ENCODE measurements at regions not wholly inside any gene's neighbourhood (a gene's known extent, or its start where the extent isn't known, plus 50 kb on each side); places are given as distances from the start of the nearest gene placed in this dataset.

DNA sequence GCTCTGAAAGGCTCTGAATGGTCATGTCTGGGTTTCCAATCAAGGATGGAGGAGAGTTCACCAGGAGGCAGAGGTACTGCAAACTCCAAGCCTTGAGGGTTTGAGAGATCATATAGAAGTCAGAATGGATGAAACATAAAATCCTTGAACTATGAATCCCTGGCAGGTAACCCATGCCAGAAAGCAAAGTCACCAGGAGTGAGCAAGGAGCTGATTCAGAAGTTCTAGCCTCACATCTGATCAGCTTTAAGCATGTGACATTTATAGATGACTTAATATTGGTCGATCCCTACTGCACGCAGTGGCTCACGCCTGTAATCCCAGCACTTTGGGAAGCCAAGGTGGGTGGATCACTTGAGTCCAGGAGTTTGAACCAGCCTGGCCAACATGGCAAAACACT lies 126.1 kb upstream of the MED13L start:
- TF ChIP-seq, protein P1, sequence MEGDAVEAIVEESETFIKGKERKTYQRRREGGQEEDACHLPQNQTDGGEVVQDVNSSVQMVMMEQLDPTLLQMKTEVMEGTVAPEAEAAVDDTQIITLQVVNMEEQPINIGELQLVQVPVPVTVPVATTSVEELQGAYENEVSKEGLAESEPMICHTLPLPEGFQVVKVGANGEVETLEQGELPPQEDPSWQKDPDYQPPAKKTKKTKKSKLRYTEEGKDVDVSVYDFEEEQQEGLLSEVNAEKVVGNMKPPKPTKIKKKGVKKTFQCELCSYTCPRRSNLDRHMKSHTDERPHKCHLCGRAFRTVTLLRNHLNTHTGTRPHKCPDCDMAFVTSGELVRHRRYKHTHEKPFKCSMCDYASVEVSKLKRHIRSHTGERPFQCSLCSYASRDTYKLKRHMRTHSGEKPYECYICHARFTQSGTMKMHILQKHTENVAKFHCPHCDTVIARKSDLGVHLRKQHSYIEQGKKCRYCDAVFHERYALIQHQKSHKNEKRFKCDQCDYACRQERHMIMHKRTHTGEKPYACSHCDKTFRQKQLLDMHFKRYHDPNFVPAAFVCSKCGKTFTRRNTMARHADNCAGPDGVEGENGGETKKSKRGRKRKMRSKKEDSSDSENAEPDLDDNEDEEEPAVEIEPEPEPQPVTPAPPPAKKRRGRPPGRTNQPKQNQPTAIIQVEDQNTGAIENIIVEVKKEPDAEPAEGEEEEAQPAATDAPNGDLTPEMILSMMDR (conservative IDR thresholded peaks at IDR 0.05 in 1 of 2, IDR thresholded peaks at IDR 0.05 in 1 of 2; ENCODE audit: low read depth in 1 of 2, low read length in 2 of 2), result no peak
- no peak for TF ChIP-seq EZH2 (IDR thresholded peaks at IDR 0.05; ENCODE audit: low read length, missing control alignments)

All from fibroblast of lung (primary cell).